ENCODE measurements at regions not wholly inside any gene's neighbourhood (a gene's known extent, or its start where the extent isn't known, plus 50 kb on each side); places are given as distances from the start of the nearest gene placed in this dataset.

DNA sequence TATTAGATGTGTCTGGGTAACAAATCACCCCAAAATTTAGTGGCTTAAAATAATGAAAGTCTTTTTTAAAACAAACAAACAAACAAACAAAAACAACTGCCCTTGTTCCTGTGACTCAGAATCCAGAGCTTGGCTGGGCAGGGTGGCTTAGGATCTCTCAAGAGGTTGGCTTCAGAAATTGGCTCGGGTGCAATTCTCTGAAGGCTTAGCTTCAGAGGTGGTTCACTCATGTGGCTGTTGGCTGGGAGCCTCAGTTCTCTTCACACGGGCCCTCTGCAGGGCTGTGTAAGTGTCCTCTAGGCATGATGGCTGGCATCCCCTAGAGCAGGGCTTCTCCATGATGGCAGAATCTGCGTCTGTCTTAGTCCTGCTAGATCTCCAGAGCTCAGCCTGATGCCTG is 179.9 kb upstream of the BCOR start:
- DNase-seq (ENCODE audit: low spot score) = no peak

DNA sequence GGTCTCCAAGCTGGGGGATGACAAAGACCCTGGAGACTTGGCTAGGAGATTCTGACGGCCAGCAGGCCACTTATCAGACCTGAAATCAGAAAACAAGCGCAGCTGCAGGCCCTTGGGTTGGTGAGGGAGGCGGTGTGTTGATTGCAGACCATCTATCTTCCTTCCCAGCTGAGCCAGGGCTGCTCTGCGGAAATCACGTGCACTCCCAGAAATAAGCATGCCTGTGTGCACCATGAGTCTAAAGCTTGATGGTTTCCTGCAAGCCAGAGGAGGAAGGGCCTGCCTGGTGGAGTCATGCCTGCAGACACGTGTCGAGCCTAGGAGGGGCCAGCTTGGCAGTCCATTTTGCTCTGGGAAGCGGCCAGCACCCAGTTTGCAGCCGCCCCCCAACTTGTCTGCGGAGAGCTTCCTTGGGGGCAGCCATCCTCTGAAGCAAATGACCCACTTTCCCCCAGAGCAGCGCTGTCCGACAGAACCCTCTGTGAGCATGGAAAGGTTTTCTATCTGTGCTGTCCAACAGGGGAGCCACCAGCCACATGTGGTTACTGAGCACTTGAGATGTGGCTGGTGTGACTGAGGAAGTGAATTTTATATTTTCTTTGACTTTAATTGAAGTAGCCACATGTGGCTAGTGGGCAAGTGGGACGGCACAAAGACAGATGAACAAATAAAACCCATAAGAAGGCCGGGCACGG is 175.7 kb upstream of the BCOR start:
- DNase-seq (ENCODE audit: low spot score) = no peak

DNA sequence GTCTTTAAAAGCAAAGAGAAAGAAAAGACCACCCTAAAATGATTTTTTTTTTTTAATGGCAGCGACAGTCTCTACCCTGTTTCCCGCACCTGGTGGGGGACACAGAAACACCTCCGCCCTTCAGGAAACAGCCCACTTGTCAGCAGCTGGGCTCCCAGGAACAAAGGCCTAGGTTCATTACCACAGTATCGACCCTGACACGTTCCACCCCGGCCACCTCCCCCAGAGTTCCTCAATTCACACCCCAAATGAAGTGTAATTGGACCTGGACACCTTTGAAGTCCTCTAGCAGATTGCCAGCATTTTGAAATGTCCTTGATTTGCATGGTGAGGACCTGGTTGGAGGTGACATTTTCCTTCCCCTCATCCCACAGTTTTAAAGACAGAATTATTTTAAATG is 175.0 kb upstream of the BCOR start:
- DNase-seq (ENCODE audit: low spot score) = no peak

DNA sequence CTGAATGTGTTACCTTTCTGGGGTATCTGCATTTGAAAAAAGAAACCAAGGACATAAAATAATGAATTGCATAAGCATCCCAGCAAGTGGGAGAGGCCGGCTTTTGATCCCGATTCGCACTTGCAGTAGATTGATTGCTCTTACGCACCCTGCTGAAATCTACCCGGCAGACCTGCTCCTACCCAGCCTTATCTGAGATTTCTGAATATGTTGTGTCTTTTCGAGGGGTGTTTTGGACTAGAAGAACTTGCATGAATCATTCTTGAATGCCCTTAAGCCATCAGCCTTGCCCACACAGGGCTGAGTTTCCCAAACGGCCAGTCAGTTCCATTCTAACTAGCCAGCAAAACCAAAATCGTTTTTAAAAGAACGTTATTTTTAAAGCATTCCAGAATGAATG is 174.4 kb upstream of the BCOR start:
- no peak for DNase-seq (ENCODE audit: low spot score)

DNA sequence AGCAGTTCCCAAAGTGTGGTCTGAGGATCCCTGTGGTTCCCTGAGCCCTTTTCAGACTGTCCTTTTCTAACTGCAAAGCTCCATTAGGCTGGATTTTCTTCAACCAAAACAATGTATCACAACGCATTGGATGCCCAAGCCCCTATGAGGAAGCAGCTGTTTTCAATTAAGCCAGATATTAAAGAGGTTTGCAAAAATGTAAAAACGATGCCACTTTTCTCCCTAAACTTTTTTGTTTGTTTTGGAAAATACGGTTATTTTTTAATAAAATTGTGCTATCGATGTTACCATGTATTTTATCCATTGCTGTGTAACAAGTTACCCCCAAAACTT is 170.4 kb upstream of the BCOR start:
- peak; percentile 13 for DNase-seq (ENCODE audit: low spot score)

DNA sequence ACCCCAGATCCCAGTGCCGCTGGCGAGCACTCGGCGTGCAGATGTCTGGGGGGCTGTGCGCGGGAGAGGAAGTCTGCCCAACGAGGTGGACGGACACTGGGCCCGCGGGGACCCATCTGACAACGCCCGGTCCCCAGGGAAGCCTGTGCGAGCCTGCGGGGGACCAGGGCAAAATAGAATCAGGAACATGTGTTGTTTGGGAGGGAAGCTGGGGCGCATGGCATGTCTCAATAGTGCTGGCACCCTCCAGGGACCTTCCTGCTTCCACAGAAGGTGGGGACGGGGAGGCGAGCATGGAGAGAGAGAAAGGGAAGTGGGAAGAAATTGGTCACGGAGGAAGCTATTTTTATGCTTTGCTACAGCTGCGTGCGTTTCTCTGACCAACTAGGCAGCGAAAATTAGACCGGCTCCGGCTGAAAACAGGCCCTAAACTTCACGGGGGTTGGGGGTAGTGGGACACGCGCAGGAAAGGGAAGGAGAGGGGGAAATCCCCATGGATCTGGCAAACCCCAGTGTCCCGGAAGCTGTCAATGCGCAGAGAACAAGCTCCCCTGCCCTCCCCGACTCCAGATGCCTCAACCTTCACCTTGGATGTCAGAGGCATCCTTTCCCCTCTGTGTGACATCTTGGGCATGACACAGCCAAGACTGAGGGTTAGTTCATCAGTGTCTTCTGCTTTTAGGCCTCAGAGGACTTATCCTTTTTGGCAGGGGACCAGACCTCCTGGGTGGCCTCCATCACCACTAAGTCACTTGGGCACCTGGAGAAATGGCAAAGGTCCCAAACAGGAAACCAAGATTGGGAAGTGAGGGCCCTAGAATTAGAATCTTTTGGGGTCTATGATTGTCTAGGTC is 169.8 kb upstream of the BCOR start:
- peak; percentile 11 for DNase-seq (ENCODE audit: low spot score)

DNA sequence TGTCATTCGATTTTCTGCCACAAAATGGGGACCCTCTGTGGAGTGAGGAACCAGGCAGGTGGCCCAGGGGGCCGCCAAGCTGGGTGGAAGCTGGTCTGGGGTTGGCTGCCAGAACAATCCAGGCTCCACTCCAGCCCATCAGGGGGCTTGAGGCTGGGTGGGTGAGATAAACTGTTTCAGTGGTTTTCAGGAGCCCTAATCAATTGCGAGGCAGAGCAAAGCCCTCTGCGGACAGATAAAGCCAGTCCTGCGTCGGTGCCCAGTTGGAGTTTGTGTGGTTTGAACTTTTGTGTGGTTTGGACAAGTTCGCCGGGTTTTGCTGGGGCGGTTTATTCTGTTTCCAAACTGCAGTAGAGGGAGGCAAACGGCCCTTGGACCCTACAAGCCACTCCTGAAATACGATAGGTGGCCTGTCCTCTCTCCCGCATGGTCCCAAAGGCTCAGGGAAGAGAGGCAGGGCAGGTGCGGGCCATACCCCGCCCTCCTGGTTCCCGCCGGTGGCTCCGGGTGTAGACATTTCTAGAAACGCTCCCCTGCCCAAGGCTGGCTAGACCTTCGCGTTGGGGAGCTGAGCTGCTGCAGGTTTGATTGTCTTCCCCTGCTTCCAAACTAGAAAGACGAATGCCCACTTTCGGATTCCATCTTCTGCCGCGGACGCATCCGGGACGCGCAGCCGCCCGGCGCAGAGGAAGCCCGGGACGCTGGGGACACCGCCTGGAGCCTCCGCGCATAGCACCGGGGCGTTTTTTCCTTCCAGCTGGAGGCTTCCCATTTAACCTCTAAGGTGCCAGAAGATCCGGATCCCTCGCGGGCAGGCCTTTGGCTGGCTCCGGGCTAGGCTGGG is 169.0 kb upstream of the BCOR start:
- DNase-seq (ENCODE audit: low spot score) = peak; percentile 85

DNA sequence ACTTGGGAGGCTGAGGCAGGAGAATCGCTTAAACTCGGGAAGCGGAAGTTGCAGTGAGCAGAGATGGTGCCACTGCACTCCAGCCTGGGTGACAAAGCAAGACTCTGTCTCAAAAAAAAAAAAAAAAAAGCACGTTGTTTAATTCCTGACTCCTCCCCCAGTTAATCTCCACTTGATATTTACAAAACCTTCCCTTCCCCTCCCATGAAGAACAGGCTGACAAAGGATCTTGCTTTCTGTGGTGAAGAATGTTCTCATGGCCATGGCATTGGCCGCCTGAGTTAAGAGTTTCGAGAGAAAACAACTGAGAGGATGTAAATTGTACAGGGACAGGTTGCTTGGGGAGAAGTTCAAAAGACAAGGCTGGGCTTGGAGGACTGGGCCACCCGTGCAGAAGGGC is 168.2 kb upstream of the BCOR start:
- DNase-seq (ENCODE audit: low spot score) = no peak

DNA sequence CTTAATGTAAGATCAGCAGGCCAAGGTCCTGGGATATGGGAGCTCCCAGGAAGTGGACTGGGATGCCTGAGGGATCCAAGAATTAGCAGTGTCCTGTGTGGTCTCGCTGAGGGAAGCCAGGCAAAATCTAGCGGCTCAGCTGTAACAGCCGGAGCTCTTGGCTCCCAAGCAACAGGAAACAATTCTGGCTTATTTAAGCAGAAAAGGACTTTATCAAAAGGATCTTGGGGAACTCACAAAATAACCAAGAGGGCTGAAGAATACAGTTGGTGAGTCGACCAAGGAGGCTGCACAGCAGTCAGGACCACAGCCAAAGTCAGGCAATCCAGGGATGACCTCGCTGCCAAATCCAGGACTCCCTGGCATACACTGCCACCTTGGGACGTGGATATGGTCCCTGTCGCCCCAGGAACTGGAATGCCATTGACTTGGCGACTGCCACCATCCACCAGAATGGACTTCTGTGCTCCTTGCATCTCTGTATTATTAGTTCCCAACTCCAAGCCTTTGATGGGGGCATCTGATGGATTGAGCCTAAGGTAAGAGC is 165.3 kb upstream of the BCOR start:
- DNase-seq (ENCODE audit: low spot score) = no peak

DNA sequence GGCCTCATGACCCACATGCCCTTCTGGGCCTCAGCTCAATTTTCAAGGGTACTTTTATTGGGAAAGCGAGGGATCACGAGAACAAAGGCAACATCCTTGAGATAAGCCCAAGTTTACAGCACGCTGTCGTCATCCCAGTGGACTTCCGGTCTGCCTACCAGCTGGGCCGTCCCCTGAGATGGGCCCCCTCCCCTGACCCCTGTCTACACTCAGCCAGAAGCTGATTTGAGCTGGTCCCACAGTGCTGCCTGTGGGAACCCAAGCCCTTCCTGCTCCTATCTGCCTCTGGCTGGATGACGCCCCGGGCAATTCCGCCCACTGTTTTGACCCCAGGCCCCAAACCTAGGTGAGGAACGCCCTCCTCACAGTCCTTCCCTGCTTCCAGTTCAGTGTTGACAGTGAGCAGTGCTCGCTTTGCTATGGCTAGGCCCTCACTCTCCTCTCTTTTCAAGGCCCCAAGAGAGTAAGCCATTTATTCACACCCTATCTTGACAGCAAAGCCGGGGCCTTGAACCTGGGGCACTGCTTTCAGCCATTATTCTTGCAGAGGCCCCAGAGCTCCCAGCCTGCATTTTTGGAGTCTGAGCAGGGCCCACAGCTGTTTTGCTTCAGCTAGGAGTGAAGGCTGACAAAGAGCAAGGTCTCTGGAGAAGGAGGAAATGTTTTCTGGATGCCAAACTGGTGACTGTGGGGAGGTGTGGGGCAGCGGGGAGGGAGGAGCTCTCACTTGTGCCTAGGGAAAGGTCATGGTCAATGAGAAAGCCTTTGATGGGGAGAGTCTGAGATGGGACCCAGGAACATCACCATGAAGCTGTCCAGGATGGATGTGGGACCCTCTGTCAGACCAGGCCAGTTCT is 164.6 kb upstream of the BCOR start:
- DNase-seq (ENCODE audit: low spot score) = peak; percentile 72

DNA sequence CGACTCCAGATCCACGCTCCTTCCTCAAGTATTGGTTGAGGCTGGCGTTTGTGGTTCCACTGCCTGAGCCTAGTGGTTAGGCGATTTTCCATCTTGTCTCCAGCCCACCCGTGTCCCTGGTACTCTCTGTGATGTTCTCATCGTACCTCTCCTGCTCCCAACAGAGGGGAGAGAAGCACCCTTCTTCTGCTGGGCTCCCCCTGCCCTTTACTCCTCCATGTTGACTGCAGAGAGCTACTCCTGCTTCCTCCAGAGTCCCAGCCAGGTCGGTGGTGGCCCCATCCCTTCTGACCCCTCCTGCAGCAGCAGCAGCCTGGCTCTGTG is 164.0 kb upstream of the BCOR start:
- DNase-seq (ENCODE audit: low spot score) = no peak

DNA sequence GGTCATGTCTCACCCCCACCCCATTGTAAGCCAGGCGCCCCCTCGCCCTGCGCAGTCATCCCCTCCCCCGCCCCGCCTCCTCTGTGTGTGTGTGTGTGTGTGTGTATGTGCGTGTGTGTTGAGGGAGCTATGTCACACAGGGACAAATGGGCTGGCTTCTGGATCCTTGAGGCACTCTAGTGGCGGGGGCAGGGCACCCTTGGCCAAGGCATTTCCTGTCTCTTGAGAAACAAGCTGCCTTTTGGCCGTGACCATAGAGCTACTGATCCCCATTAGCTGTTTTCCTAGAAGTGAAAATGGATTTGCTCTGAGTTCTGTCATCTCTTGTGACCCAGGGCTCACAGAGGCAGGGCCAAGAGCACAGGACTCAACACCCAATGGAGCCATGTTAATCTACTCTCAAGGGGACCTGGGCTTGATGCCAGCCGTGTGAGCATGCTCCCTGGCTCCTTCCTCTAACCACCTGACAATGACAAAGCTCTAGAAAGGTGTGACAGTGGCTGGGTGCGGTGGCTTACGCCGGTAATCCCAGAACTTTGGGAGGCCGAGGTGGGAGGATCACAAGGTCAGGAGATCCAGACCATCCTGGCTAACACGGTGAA is 162.5 kb upstream of the BCOR start:
- peak; percentile 38 for DNase-seq (ENCODE audit: low spot score)

DNA sequence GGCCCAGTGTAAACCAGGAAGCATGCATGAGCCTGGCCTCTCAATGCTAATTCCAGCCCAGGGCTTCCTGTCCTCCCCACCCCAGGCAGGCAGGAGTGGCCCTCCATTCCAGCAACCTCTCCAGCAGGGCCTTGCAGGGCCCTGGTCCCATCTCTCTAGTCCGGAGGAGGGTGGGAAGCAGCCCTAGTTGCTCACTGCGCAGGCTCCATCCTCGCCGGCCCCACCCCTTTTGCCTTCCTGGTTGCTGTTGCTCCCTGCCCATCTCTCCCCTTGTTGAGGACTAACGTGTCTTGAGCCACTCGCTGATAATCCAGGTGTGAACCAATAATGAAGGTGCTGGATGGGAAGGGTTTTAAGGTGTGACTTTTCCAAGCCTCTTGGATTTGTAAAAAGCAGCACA is 161.2 kb upstream of the BCOR start:
- no peak for DNase-seq (ENCODE audit: low spot score)

DNA sequence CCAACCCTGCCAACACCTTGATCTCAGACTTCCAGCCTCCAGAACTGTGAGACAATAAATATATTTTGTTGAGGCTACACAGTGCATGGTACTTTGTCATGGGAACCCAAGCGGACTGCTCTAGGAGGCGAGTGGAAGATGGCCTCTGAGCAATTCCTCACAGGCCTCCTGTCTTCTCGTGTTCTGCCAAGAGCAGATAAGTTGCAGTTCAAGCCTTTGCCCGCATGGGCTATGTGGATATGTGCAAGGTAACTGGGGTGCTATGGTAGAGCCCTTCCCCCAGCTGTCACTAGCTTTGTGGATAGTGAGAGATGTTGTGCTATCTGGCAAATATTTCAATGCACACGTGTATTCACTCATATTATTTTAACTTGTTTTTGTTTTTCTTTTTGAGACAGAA is 156.0 kb upstream of the BCOR start:
- no peak for DNase-seq (ENCODE audit: low spot score)

DNA sequence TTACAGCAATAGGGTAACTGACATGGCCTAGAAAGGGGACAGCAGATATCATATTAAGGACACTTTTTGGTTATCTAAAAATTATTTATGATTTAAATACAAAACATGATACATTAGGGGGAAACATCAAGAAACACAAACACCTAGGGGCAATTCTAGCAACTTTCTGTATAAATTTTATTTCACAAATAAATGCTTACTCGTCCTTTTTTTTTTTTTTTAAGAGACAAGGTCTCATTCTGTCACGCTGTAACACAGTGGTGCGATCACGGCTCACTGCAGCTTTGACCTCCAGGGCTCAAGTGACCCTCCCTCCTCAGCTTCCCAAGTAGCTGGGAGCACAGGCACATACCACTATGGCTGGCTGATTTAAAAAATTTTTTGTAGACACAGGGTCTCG is 151.8 kb upstream of the BCOR start:
- DNase-seq (ENCODE audit: low spot score) = no peak

DNA sequence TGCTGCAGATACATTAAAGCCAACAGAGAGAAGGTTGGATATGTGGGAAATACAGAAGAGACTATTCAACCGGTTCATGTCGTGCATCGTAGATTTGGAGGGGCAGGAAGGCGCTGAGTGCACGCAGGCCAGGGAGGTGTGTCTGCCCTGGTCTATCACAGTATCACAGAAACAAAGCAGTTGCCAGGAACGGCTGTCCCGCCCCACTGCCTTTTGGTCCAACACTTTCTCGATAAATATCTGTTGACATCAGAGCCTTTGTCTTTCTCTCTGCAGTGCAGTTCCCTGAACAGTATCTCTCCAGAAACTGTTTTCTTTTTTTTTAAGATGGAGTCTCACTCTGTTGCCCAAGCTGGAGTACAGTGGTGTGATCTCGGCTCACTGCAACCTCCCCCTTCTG is 151.1 kb upstream of the BCOR start:
- DNase-seq (ENCODE audit: low spot score) = no peak

DNA sequence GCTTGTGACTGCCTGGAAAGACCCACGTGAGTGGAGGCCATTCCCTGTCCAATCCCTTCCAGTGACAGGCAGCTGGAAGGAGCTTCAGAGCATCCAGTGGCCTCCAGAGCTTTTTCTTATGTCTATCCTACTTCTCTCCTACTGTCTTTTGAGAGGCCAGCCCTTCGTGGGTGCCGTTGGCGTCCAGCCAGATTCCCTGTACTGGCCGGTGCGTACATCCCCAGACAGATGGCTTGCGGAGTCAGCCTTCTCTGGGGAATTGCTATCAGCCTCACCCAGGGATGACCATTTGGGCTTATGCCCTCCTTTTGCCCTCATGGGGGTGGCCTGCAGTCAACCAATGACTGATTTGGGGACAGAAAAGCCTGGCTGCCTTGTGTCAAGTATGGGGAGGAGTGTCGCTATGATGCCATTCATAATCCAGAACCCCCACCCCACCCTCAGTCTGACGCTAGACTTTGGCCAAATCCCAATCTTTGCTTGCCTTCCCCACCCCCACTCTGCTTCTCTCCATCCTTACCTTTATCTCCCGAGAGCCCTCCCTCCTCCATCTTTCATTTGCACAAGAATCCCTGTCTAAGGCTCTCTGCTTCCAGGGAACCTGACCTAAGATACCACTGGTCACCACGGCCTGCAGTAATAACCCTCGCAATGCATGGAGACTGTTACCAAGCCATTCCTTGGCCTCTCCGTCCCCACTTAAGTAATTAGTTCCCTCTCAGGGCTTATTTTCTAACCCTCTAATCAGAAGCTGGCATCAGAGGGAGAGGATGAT is 150.3 kb upstream of the BCOR start:
- no peak for DNase-seq (ENCODE audit: low spot score)

DNA sequence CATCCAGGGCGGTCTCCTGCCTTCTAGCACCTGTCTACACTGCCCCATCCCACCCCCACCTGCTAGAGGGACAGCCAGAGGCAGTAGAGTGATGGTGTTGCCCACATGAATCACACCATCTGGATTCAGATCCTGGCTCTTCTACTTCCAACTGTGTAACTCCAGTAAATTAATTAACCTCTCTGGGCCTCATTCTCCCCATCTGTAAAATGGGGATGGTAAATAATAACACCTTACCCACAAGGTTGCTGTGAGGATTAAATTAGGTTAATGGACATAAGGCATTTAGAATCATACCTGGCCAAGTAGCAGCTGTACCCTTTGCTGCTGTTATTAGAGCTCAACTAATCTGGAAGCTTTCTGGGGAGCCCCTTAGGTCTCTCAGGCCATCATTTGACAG is 149.6 kb upstream of the BCOR start:
- no peak for DNase-seq (ENCODE audit: low spot score)

DNA sequence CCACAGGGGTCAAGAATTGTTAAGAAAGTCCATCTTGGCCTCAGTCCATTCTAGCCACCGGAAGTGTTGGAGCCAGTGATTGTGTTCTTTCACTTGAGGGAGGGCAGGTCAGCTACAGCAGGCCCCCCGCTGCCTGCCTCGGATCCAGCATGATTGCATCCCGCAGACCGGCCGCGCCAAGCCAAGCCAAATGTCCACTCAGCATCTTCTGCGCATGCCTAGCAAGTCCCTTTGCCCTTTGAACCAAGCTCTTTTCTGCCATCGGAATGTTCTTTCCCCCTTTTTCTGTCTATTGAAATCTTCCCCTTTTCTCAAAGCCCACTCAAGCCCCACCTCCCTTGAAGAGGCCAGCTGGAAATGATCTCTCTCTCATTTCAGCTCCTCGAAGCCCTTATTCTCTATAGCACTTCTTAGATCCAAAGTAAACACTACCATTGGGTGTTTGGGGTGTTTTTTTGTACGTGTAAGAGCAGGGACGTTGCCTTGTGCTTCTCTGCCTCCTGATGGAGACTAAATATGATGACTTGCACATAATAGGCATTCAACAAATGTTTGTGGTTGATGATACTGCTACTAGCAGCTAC is 147.8 kb upstream of the BCOR start:
- peak; percentile 35 for DNase-seq (ENCODE audit: low spot score)

DNA sequence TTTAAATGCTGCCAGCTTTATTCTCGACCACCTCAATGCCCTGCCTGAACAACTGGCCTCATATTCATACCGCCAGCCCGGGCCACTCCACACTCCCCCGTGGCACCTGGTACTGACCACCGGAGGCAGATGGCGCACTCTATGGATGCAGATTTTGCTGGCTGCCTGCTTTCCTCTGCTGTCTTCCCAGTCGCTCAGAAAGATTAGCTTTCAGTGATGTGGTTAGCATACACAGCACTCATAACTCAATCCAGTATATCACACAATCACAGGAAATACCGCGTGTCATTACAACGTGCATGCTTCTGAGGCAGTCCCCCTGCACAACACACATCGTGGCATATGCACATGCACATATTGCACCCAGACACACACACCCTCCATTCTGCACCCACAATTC is 147.2 kb upstream of the BCOR start:
- DNase-seq (ENCODE audit: low spot score) = no peak

Data from AG20443 (cell line).